HEK293T (cell line): ENCODE measurements at regions not wholly inside any gene's neighbourhood (a gene's known extent, or its start where the extent isn't known, plus 50 kb on each side); places are given as distances from the start of the nearest gene placed in this dataset.

Experiments
- ARNT ChIP-seq: fragments of 450-650 bp; IDR thresholded peaks from 2 replicates; pipeline ENCODE4 v1.6.1; 2017; ENCODE audit warnings: mild to moderate bottlenecking
- BHLHE40 ChIP-seq: fragments of 450-650 bp; IDR thresholded peaks from 2 replicates; pipeline ENCODE4 v1.6.1; 2016; ENCODE audit warnings: mild to moderate bottlenecking, moderate library complexity, borderline replicate concordance
- FOXK2 ChIP-seq: fragments of 450-650 bp; IDR thresholded peaks from 2 replicates; pipeline ENCODE4 v1.6.1; 2016; ENCODE audit warnings: mild to moderate bottlenecking
- FOXM1 ChIP-seq: fragments of 450-650 bp; IDR thresholded peaks from 2 replicates; pipeline ENCODE4 v1.6.1; 2017; ENCODE audit warnings: mild to moderate bottlenecking, borderline replicate concordance
- HDGF ChIP-seq: fragments of 450-650 bp; IDR thresholded peaks from 2 replicates; pipeline ENCODE4 v1.6.1; 2017; ENCODE audit warnings: antibody characterized with exemption, borderline replicate concordance
- L3MBTL2 ChIP-seq: fragments of 450-650 bp; conservative IDR thresholded peaks from 2 replicates; pipeline ENCODE4 v1.6.1; 2016; ENCODE audit warnings: mild to moderate bottlenecking
- LEF1 ChIP-seq: fragments of 450-650 bp; IDR thresholded peaks from 2 replicates; pipeline ENCODE4 v1.6.1; 2017; ENCODE audit warnings: mild to moderate bottlenecking, borderline replicate concordance
- NFRKB ChIP-seq: fragments of 450-650 bp; IDR thresholded peaks from 2 replicates; pipeline ENCODE4 v1.6.1; 2016; ENCODE audit warnings: mild to moderate bottlenecking, moderate library complexity
- SP1 ChIP-seq: fragments of 450-650 bp; IDR thresholded peaks from 2 replicates; pipeline ENCODE4 v1.6.1; 2017
- SUZ12 ChIP-seq: fragments of 450-650 bp; IDR thresholded peaks from 2 replicates; pipeline ENCODE4 v1.6.1; 2016; ENCODE audit warnings: mild to moderate bottlenecking
- TF ChIP-seq, protein P1 (sequence below): fragments of 450-650 bp; IDR thresholded peaks from 2 replicates; pipeline ENCODE4 v1.6.1; 2016

DNA sequence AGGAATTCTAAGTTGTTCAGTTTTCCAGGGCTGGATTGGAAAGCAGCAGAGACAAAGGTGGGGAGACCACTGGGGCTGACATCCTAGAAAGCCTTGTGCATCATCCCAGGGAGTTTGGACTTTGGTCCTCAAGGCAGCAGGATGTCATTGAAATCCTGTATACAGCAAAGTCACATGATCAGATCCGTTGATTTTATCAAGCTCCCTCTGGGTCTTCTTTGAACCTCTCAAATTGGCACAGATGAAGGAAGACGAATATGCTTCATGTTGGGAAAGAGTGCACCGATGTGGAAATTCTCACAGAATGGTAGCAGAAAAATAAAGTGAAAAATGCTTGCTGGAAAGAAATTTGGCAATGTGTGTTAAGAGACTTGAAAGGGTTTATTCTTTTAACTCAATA lies 149.8 kb upstream of the TMTC4 start:
- TF ChIP-seq FOXM1 (no peak), FOXK2 (no peak), BHLHE40 (no peak), SUZ12 (no peak), LEF1 (no peak), NFRKB (no peak), L3MBTL2 (no peak), ARNT (no peak), SP1 (no peak), HDGF (no peak)
- TF ChIP-seq, protein P1, sequence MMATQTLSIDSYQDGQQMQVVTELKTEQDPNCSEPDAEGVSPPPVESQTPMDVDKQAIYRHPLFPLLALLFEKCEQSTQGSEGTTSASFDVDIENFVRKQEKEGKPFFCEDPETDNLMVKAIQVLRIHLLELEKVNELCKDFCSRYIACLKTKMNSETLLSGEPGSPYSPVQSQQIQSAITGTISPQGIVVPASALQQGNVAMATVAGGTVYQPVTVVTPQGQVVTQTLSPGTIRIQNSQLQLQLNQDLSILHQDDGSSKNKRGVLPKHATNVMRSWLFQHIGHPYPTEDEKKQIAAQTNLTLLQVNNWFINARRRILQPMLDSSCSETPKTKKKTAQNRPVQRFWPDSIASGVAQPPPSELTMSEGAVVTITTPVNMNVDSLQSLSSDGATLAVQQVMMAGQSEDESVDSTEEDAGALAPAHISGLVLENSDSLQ = no peak
